H9 (cell line): ENCODE measurements at regions not wholly inside any gene's neighbourhood (a gene's known extent, or its start where the extent isn't known, plus 50 kb on each side); places are given as distances from the start of the nearest gene placed in this dataset.

ENCODE experiments used
- DNase-seq: peaks from one replicate; pipeline ENCODE4 v3.0.0-alpha.2; 2017
- H2AFZ ChIP-seq: one replicate; pipeline ENCODE4 v1.6.1; 2013; ENCODE audit warnings: mild to moderate bottlenecking, low read length, control low read depth, moderate library complexity
- H2AK5ac ChIP-seq: 2 replicates; pipeline ENCODE4 v1.6.1; 2013; ENCODE audit warnings: low read length, control low read depth, mixed read lengths; ENCODE audit not compliant: insufficient read length
- H2BK120ac ChIP-seq: one replicate; pipeline ENCODE4 v1.6.1; 2013; ENCODE audit warnings: low read depth, mild to moderate bottlenecking, low read length, control low read depth, inconsistent platforms; ENCODE audit not compliant: poor library complexity, severe bottlenecking
- H2BK12ac ChIP-seq: 2 replicates; pipeline ENCODE4 v1.6.1; 2013; ENCODE audit warnings: low read length, control low read depth, mixed read lengths, low read depth; ENCODE audit not compliant: insufficient read length
- H2BK15ac ChIP-seq: 2 replicates; pipeline ENCODE4 v1.6.1; 2013; ENCODE audit warnings: low read depth, low read length, control low read depth
- H2BK20ac ChIP-seq: one replicate; pipeline ENCODE4 v1.6.1; 2013; ENCODE audit warnings: low read depth, mild to moderate bottlenecking, low read length, control low read depth, inconsistent platforms; ENCODE audit not compliant: poor library complexity, severe bottlenecking
- H2BK5ac ChIP-seq: 2 replicates; pipeline ENCODE4 v1.6.1; 2013; ENCODE audit warnings: low read length, control low read depth, mixed read lengths; ENCODE audit not compliant: insufficient read length
- H3K14ac ChIP-seq: 2 replicates; pipeline ENCODE4 v1.6.1; 2013; ENCODE audit warnings: low read length, control low read depth; ENCODE audit not compliant: insufficient read depth
- H3K18ac ChIP-seq: 2 replicates; pipeline ENCODE4 v1.6.1; 2013; ENCODE audit warnings: low read depth, mild to moderate bottlenecking, mixed read lengths, low read length, control low read depth; ENCODE audit not compliant: insufficient read length
- H3K23ac ChIP-seq: 2 replicates; pipeline ENCODE4 v1.6.1; 2013; ENCODE audit warnings: low read length, control low read depth, mixed read lengths, low read depth; ENCODE audit not compliant: insufficient read length
- H3K23me2 ChIP-seq: 2 replicates; pipeline ENCODE4 v1.6.1; 2013; ENCODE audit warnings: low read depth, mild to moderate bottlenecking, mixed read lengths, low read length, control low read depth; ENCODE audit not compliant: insufficient read length, poor library complexity, severe bottlenecking
- H3K27ac ChIP-seq: 2 replicates; pipeline ENCODE4 v1.5.1; 2013; ENCODE audit warnings: low read length, control low read depth, mixed read lengths, low read depth; ENCODE audit not compliant: insufficient read length
- H3K27me3 ChIP-seq: 2 replicates; pipeline ENCODE4 v1.6.1; 2013; ENCODE audit warnings: low read length, control low read depth, inconsistent platforms; ENCODE audit not compliant: insufficient read depth
- H3K4ac ChIP-seq: 2 replicates; pipeline ENCODE4 v1.6.1; 2013; ENCODE audit warnings: low read depth, mild to moderate bottlenecking, control low read depth, inconsistent platforms, low read length, moderate library complexity
- H3K4me1 ChIP-seq: 2 replicates; pipeline ENCODE4 v1.6.1; 2013; ENCODE audit warnings: low read length, control low read depth, inconsistent platforms; ENCODE audit not compliant: insufficient read depth
- H3K4me2 ChIP-seq: 2 replicates; pipeline ENCODE4 v1.6.1; 2013; ENCODE audit warnings: low read length, control low read depth, mixed read lengths; ENCODE audit not compliant: insufficient read length, insufficient read depth
- H3K56ac ChIP-seq: 2 replicates; pipeline ENCODE4 v1.6.1; 2013; ENCODE audit warnings: low read depth, mild to moderate bottlenecking, mixed read lengths, low read length, control low read depth; ENCODE audit not compliant: insufficient read length
- H3K79me1 ChIP-seq: 2 replicates; pipeline ENCODE4 v1.6.1; 2013; ENCODE audit warnings: low read depth, mild to moderate bottlenecking, moderate library complexity, low read length, control low read depth, inconsistent platforms; ENCODE audit not compliant: insufficient read depth, poor library complexity, severe bottlenecking
- H3K79me2 ChIP-seq: 2 replicates; pipeline ENCODE4 v1.6.1; 2013; ENCODE audit warnings: low read length, control low read depth, inconsistent platforms; ENCODE audit not compliant: insufficient read depth
- H3K9ac ChIP-seq: 2 replicates; pipeline ENCODE4 v1.6.1; 2013; ENCODE audit warnings: low read length, control low read depth, mixed read lengths; ENCODE audit not compliant: insufficient read length; ENCODE audit errors: extremely low read depth
- H3K9me3 ChIP-seq: one replicate; pipeline ENCODE4 v1.6.1; 2013; ENCODE audit warnings: low read depth, low read length, inconsistent platforms; ENCODE audit not compliant: control insufficient read depth
- H3T11ph ChIP-seq: one replicate; pipeline ENCODE4 v1.6.1; 2013; ENCODE audit warnings: mild to moderate bottlenecking, low read length, control low read depth, inconsistent platforms
- H4K20me1 ChIP-seq: one replicate; pipeline ENCODE4 v1.6.1; 2013; ENCODE audit not compliant: control insufficient read depth, insufficient read length, insufficient read depth
- H4K5ac ChIP-seq: 2 replicates; pipeline ENCODE4 v1.6.1; 2013; ENCODE audit warnings: low read depth, mild to moderate bottlenecking, mixed read lengths, low read length, control low read depth; ENCODE audit not compliant: insufficient read length
- H4K8ac ChIP-seq: replicated peaks from 2 replicates; pipeline ENCODE4 v1.6.1; 2013; ENCODE audit warnings: low read length, control low read depth, mixed read lengths, low read depth; ENCODE audit not compliant: insufficient read length
- H4K91ac ChIP-seq: 2 replicates; pipeline ENCODE4 v1.6.1; 2013; ENCODE audit warnings: low read depth, mild to moderate bottlenecking, moderate library complexity, mixed read lengths, low read length, control low read depth; ENCODE audit not compliant: insufficient read length
- H3K27ac Mint-ChIP-seq, 3 experiments: 2 replicates in 2 of 3; 3 replicates in 1 of 3; pipeline ENCODE4 v1.8.0; 2020 to 2021; ENCODE audit warnings: mixed read lengths in 3 of 3, mild to moderate bottlenecking in 1 of 3, moderate library complexity in 1 of 3
- H3K27me3 Mint-ChIP-seq: 2 replicates; pipeline ENCODE4 v1.8.0; 2021; ENCODE audit warnings: low read depth, mild to moderate bottlenecking, moderate library complexity, mixed read lengths
- H3K36me3 Mint-ChIP-seq, 3 experiments: 2 replicates in 2 of 3; 3 replicates in 1 of 3; pipeline ENCODE4 v1.8.0; 2020 to 2021; ENCODE audit warnings: low read depth in 3 of 3, mixed read lengths in 3 of 3; ENCODE audit not compliant: insufficient read depth in 1 of 3
- H3K4me1 Mint-ChIP-seq, 2 experiments: 2 replicates each; pipeline ENCODE4 v1.8.0; 2020; ENCODE audit warnings: mixed read lengths in 2 of 2
- H3K4me3 Mint-ChIP-seq, 2 experiments: 2 replicates in 1 of 2; 3 replicates in 1 of 2; pipeline ENCODE4 v1.8.0; 2020 to 2021; ENCODE audit warnings: mild to moderate bottlenecking in 2 of 2, mixed read lengths in 2 of 2, moderate library complexity in 1 of 2
- H3K9me3 Mint-ChIP-seq, 2 experiments: 2 replicates in 1 of 2; 3 replicates in 1 of 2; pipeline ENCODE4 v1.8.0; 2020; ENCODE audit warnings: mild to moderate bottlenecking in 2 of 2, mixed read lengths in 2 of 2, moderate library complexity in 1 of 2
- WGBS: extraction: QIAGEN DNeasy Blood & Tissue Kit; methylation state at CpG from one replicate; pipeline ENCODE4 v1.1.7; 2013; ENCODE audit warnings: missing lambda C conversion rate, low lambda C conversion rate, mixed read lengths; ENCODE audit not compliant: insufficient read length; ENCODE audit errors: extremely low coverage; 5-methylcytosine and 5-hydroxymethylcytosine counted together
- TF ChIP-seq, protein P1 (sequence below): fragments of 200-600 bp; sonication (generic); conservative IDR thresholded peaks from 3 replicates; pipeline ENCODE4 v1.8.0; 2021; ENCODE audit warnings: antibody characterized with exemption, mild to moderate bottlenecking

DNA sequence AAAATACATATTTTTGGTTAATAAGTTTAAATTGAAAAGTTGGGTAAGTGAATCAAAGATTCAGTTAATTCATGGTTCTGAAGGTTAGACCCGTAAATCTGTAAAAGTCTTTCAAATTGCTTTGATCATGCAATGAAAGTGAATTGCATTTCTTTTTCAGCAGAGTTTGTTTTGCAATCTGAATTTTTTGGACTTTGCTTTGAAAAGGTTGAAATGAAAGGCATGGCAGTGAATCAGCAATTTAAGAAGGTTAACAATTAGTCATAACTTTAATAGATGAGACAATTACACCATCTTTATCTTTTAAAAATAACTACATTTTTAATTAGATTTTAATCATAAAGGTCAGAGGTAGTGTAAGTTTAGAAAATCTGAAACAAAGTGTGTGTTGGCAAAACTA is 310.9 kb upstream of the KCNJ16 start:
- Histone ChIP-seq H2BK20ac (no peak overlapping the region), H4K8ac (no peak overlapping the region), H3K9ac (no peak overlapping the region), H3K4ac (no peak overlapping the region), H3K79me2 (no peaks in the 10 kb centered on the region), H3K14ac (no peak overlapping the region), H3K23ac (no peak overlapping the region), H2BK12ac (no peak overlapping the region), H2BK120ac (no peak overlapping the region), H3K18ac (no peak overlapping the region), H3K56ac (no peak overlapping the region), H3K9me3 (no peaks in the 10 kb centered on the region), H2BK5ac (no peak overlapping the region), H3K79me1 (no peaks in the 10 kb centered on the region), H3K4me2 (no peak overlapping the region), H3K23me2 (no peaks in the 10 kb centered on the region), H3K4me1 (no peaks in the 10 kb centered on the region), H2AFZ (no peak overlapping the region), H4K5ac (no peak overlapping the region), H4K91ac (no peak overlapping the region), H3K27me3 (no peaks in the 10 kb centered on the region), H2BK15ac (no peak overlapping the region), H3K27ac (no peak overlapping the region), H4K20me1 (no peaks in the 10 kb centered on the region), H2AK5ac (no peak overlapping the region), H3T11ph (no peak overlapping the region)
- WGBS, result no CpG with 5 or more reads among the region's 1 CpG
- no peak for DNase-seq
- H3K4me3 Mint-ChIP-seq, result no peak overlapping the region
- H3K9me3 Mint-ChIP-seq, result no peaks in the 10 kb centered on the region
- TF ChIP-seq, protein P1, sequence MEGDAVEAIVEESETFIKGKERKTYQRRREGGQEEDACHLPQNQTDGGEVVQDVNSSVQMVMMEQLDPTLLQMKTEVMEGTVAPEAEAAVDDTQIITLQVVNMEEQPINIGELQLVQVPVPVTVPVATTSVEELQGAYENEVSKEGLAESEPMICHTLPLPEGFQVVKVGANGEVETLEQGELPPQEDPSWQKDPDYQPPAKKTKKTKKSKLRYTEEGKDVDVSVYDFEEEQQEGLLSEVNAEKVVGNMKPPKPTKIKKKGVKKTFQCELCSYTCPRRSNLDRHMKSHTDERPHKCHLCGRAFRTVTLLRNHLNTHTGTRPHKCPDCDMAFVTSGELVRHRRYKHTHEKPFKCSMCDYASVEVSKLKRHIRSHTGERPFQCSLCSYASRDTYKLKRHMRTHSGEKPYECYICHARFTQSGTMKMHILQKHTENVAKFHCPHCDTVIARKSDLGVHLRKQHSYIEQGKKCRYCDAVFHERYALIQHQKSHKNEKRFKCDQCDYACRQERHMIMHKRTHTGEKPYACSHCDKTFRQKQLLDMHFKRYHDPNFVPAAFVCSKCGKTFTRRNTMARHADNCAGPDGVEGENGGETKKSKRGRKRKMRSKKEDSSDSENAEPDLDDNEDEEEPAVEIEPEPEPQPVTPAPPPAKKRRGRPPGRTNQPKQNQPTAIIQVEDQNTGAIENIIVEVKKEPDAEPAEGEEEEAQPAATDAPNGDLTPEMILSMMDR, result no peak
- H3K36me3 Mint-ChIP-seq, result 0 out of 7 replicates have a peak, but pooled peaks cover 0 to 2% (median 0%) of the 10 kb centered on the region in 3 experiments
- peaks cover 9 to 10% of the 10 kb centered on the region in 2 experiments for H3K4me1 Mint-ChIP-seq
- H3K27ac Mint-ChIP-seq, result no peak overlapping the region
- no peaks in the 10 kb centered on the region for H3K27me3 Mint-ChIP-seq
